ENCODE measurements at regions not wholly inside any gene's neighbourhood (a gene's known extent, or its start where the extent isn't known, plus 50 kb on each side); places are given as distances from the start of the nearest gene placed in this dataset.

GRCh38 chr13:56168581-56168980 is 972.1 kb upstream of the PRR20A start:
- TF ChIP-seq CTCF (IDR thresholded peaks at IDR 0.05; ENCODE audit: poor library complexity) (no peak), EZH2phosphoT487 (IDR thresholded peaks at IDR 0.05; ENCODE audit: low read depth, severe bottlenecking, unreplicated experiment) (no peak), EZH2 (IDR thresholded peaks at IDR 0.05; ENCODE audit: borderline replicate concordance) (no peak)

All from hepatocyte (in vitro differentiated cells).